ENCODE measurements at regions not wholly inside any gene's neighbourhood (a gene's known extent, or its start where the extent isn't known, plus 50 kb on each side); places are given as distances from the start of the nearest gene placed in this dataset.
A peak's percentile ranks its signal among the peaks of the same experiment; 100 is the strongest.
"Not testable (repeated sequence)": the region's sequence is repeated elsewhere in the genome, so short reads cannot be mapped to it uniquely, and the experiment has no call there.

- DNase-seq = no peak
These were observed 172.5 kb upstream of the FERMT1 start for GRCh38 chr20:6295127-6295866.

- DNase-seq = no peak
These were observed 164.6 kb upstream of the FERMT1 start for GRCh38 chr20:6287471-6287870.

GRCh38 chr20:6282642-6283041, 159.8 kb upstream of the FERMT1 start:
- no peak for DNase-seq

GRCh38 chr20:6277661-6278240, 154.9 kb upstream of the FERMT1 start:
- no peak for DNase-seq

GRCh38 chr20:6270404-6270803, 147.6 kb upstream of the FERMT1 start:
- not testable (repeated sequence) for DNase-seq

- DNase-seq = no peak
These were observed 146.5 kb upstream of the FERMT1 start for GRCh38 chr20:6269168-6269873.

GRCh38 chr20:6265204-6265904, 142.5 kb upstream of the FERMT1 start:
- DNase-seq = peak; percentile 68

GRCh38 chr20:6253396-6253795, 130.6 kb upstream of the FERMT1 start:
- DNase-seq = no peak

GRCh38 chr20:6245436-6245835, 122.6 kb upstream of the FERMT1 start:
- no peak for DNase-seq

GRCh38 chr20:6241591-6241990, 118.8 kb upstream of the FERMT1 start:
- no peak for DNase-seq

- DNase-seq = no peak
These were observed 117.2 kb upstream of the FERMT1 start for GRCh38 chr20:6240059-6240458.

GRCh38 chr20:6238421-6238820, 115.6 kb upstream of the FERMT1 start:
- DNase-seq = no peak

GRCh38 chr20:6235510-6235909, 112.7 kb upstream of the FERMT1 start:
- DNase-seq = no peak

GRCh38 chr20:6232436-6232835, 109.6 kb upstream of the FERMT1 start:
- DNase-seq = no peak

GRCh38 chr20:6231556-6231955, 108.7 kb upstream of the FERMT1 start:
- no peak for DNase-seq

- no peak for DNase-seq
These were observed 105.5 kb upstream of the FERMT1 start for GRCh38 chr20:6228302-6228843.

GRCh38 chr20:6213311-6213710, 90.5 kb upstream of the FERMT1 start:
- no peak for DNase-seq

GRCh38 chr20:6212903-6213302, 90.1 kb upstream of the FERMT1 start:
- no peak for DNase-seq

GRCh38 chr20:6209093-6209492, 86.3 kb upstream of the FERMT1 start:
- no peak for DNase-seq

- DNase-seq = no peak
These were observed 77.3 kb upstream of the FERMT1 start for GRCh38 chr20:6200092-6200491.

- DNase-seq = no peak
These were observed 62.4 kb upstream of the FERMT1 start for GRCh38 chr20:6185268-6185667.

- DNase-seq = no peak
These were observed 61.3 kb upstream of the FERMT1 start for GRCh38 chr20:6184086-6184485.

GRCh38 chr20:6180531-6180930, 57.7 kb upstream of the FERMT1 start:
- DNase-seq = no peak

Measured in HCEC 1CT (cell line).